Liver (tissue), 8 donors: ENCODE measurements at regions not wholly inside any gene's neighbourhood (a gene's known extent, or its start where the extent isn't known, plus 50 kb on each side); places are given as distances from the start of the nearest gene placed in this dataset.

Source experiments
- DNase-seq: peaks from one replicate; pipeline ENCODE4 v3.0.0-alpha.2; 2017; ENCODE audit warnings: low spot score
- H3K27ac ChIP-seq, 2 donors: one replicate each; pipeline ENCODE4 v1.7.0; 2013; ENCODE audit warnings: inconsistent platforms in 2 of 2, low read length in 2 of 2, control low read depth in 1 of 2, low read depth in 1 of 2, mild to moderate bottlenecking in 1 of 2
- H3K27me3 ChIP-seq, 4 donors: one replicate each; pipeline versions ENCODE4 v1.6.1 to v1.7.0; 2013; ENCODE audit warnings: low read length in 3 of 4, inconsistent platforms in 1 of 4, mild to moderate bottlenecking in 1 of 4, moderate library complexity in 1 of 4; ENCODE audit not compliant: control insufficient read depth in 4 of 4, insufficient read depth in 4 of 4
- H3K36me3 ChIP-seq, 4 donors: one replicate each; pipeline versions ENCODE4 v1.6.1 to v1.7.0; 2013; ENCODE audit warnings: low read length in 3 of 4, mild to moderate bottlenecking in 3 of 4, low read depth in 1 of 4, moderate library complexity in 1 of 4; ENCODE audit not compliant: control insufficient read depth in 4 of 4, insufficient read depth in 3 of 4
- H3K4me1 ChIP-seq, 4 donors: one replicate each; pipeline versions ENCODE4 v1.6.1 to v1.7.0; 2013; ENCODE audit warnings: low read length in 3 of 4, mild to moderate bottlenecking in 3 of 4, moderate library complexity in 1 of 4; ENCODE audit not compliant: control insufficient read depth in 4 of 4, insufficient read depth in 4 of 4
- H3K4me3 ChIP-seq, 3 donors: one replicate each; pipeline versions ENCODE4 v1.6.1 to v1.7.0; 2013; ENCODE audit warnings: low read length in 3 of 3, control low read depth in 1 of 3, low read depth in 1 of 3, mild to moderate bottlenecking in 1 of 3
- H3K9ac ChIP-seq, 2 donors: one replicate each; pipeline ENCODE4 v1.7.0; 2013; ENCODE audit warnings: low read length in 2 of 2, mild to moderate bottlenecking in 2 of 2, moderate library complexity in 2 of 2, control low read depth in 1 of 2, low read depth in 1 of 2
- H3K9me3 ChIP-seq, 4 donors: one replicate each; pipeline versions ENCODE4 v1.6.1 to v1.7.0; 2013; ENCODE audit warnings: low read length in 3 of 4; ENCODE audit not compliant: control insufficient read depth in 4 of 4
- ATF3 ChIP-seq: IDR thresholded peaks from 2 replicates; pipeline ENCODE4 v1.6.1; 2016; ENCODE audit warnings: antibody characterized with exemption
- CTCF ChIP-seq: fragments of 150-350 bp; IDR thresholded peaks from 2 replicates; pipeline ENCODE4 v1.5.1; 2017; ENCODE audit warnings: improper control_type of control experiment, low read depth, low read length; ENCODE audit not compliant: missing input control
- GABPA ChIP-seq, 2 donors: IDR thresholded peaks in 1 of 2; conservative IDR thresholded peaks in 1 of 2; 2 replicates each; pipeline ENCODE4 v1.6.1; 2016; ENCODE audit warnings: antibody characterized with exemption in 2 of 2, mild to moderate bottlenecking in 1 of 2, moderate library complexity in 1 of 2
- HNF4G ChIP-seq: IDR thresholded peaks from 2 replicates; pipeline ENCODE4 v1.6.1; 2016; ENCODE audit warnings: antibody characterized with exemption
- JUND ChIP-seq, 2 donors: IDR thresholded peaks; 2 replicates each; pipeline ENCODE4 v1.6.1; 2016; ENCODE audit warnings: antibody characterized with exemption in 2 of 2
- MAX ChIP-seq: IDR thresholded peaks from 2 replicates; pipeline ENCODE4 v1.6.1; 2016; ENCODE audit warnings: antibody characterized with exemption
- RAD21 ChIP-seq, 2 donors: IDR thresholded peaks; 2 replicates each; pipeline ENCODE4 v1.6.1; 2016; ENCODE audit warnings: antibody characterized with exemption in 2 of 2, mild to moderate bottlenecking in 2 of 2
- RXRA ChIP-seq, 2 donors: IDR thresholded peaks; 2 replicates each; pipeline ENCODE4 v1.6.1; 2017 to 2018; ENCODE audit warnings: antibody characterized with exemption in 2 of 2, mild to moderate bottlenecking in 1 of 2
- TAF1 ChIP-seq: conservative IDR thresholded peaks from 2 replicates; pipeline ENCODE4 v1.6.1; 2016; ENCODE audit warnings: antibody characterized with exemption, mild to moderate bottlenecking
- whole genome bisulfite sequencing: extraction: QIAGEN DNeasy Blood & Tissue Kit; methylation state at CpG from one replicate; pipeline ENCODE4 v1.1.7; 2013; 5-methylcytosine and 5-hydroxymethylcytosine counted together
- donor health status: healthy.
- donor health status: healthy.
- donor health status: healthy.
- donor health status: healthy.
- donor health status: healthy.

GRCh38 chr3:117488983-117489382, 779.4 kb downstream of the TUSC7 start:
- Histone ChIP-seq H3K9ac (no peak overlapping the region), H3K9me3 (no peaks in the 10 kb centered on the region), H3K27ac (no peak overlapping the region), H3K4me1 (no peaks in the 10 kb centered on the region), H3K36me3 (no peaks in the 10 kb centered on the region), H3K27me3 (no peaks in the 10 kb centered on the region), H3K4me3 (no peak overlapping the region)
- DNase-seq: no peak
- 85% methylated on average over 7 of the region's 7 CpGs for WGBS
- no peak for TF ChIP-seq HNF4G
- TF ChIP-seq CTCF: no peak
- TF ChIP-seq ATF3: no peak

- WGBS: 80% methylated on average over 2 of the region's 2 CpGs
- Histone ChIP-seq H3K4me1 (no peaks in the 10 kb centered on the region), H3K27me3 (no peaks in the 10 kb centered on the region), H3K27ac (no peak overlapping the region), H3K36me3 (no peaks in the 10 kb centered on the region), H3K4me3 (no peak overlapping the region), H3K9ac (no peak overlapping the region), H3K9me3 (no peaks in the 10 kb centered on the region)
- no peak for DNase-seq
- TF ChIP-seq TAF1 (no peak), MAX (no peak)
These were observed 780.1 kb downstream of the TUSC7 start for GRCh38 chr3:117489663-117490079.

- Histone ChIP-seq H3K9ac (no peak overlapping the region), H3K9me3 (no peaks in the 10 kb centered on the region), H3K27me3 (no peaks in the 10 kb centered on the region), H3K4me1 (no peaks in the 10 kb centered on the region), H3K27ac (no peak overlapping the region), H3K4me3 (no peak overlapping the region), H3K36me3 (no peaks in the 10 kb centered on the region)
- DNase-seq: no peak
- no peak for TF ChIP-seq RXRA (IDR thresholded peaks at IDR 0.05)
- WGBS: 66% methylated on average over 1 of the region's 1 CpG
These were observed 781.1 kb downstream of the TUSC7 start for GRCh38 chr3:117490716-117491115.

GRCh38 chr3:117495620-117496019, 786.0 kb downstream of the TUSC7 start:
- peaks cover 0 to 4% (median 0%) of the 10 kb centered on the region in 4 donors for H3K9me3 ChIP-seq
- no peaks in the 10 kb centered on the region for H3K27me3 ChIP-seq
- DNase-seq: no peak
- TF ChIP-seq GABPA (IDR thresholded peaks at IDR 0.05 in 1 of 2, conservative IDR thresholded peaks at IDR 0.05 in 1 of 2): no peak
- no peak for TF ChIP-seq JUND (IDR thresholded peaks at IDR 0.05)
- TF ChIP-seq MAX: no peak
- TF ChIP-seq RAD21 (IDR thresholded peaks at IDR 0.05): no peak
- no peak overlapping the region for H3K9ac ChIP-seq
- H3K36me3 ChIP-seq: no peaks in the 10 kb centered on the region
- H3K27ac ChIP-seq: no peak overlapping the region
- no peaks in the 10 kb centered on the region for H3K4me1 ChIP-seq
- WGBS: 84% methylated on average over 2 of the region's 2 CpGs
- H3K4me3 ChIP-seq: no peak overlapping the region
